Astrocyte (in vitro differentiated cells and primary cell): ENCODE measurements at regions not wholly inside any gene's neighbourhood (a gene's known extent, or its start where the extent isn't known, plus 50 kb on each side); places are given as distances from the start of the nearest gene placed in this dataset.

ENCODE experiments used
- DNase-seq: peaks from one replicate; pipeline ENCODE4 v3.0.0-alpha.2; 2010; ENCODE audit warnings: low read depth
- FAIRE-seq: peaks from 2 replicates; lab custom pipeline; 2011; peaks lifted over from hg19 to GRCh38; lab: Jason Lieb, UNC
- H2AFZ ChIP-seq: 2 replicates; pipeline ENCODE4 v1.6.0; 2012; ENCODE audit warnings: low read depth, low read length, inconsistent platforms
- H3K27ac ChIP-seq: 2 replicates; pipeline ENCODE4 v1.5.1; 2011; ENCODE audit warnings: low read depth, low read length, inconsistent platforms
- H3K27me3 ChIP-seq: 2 replicates; pipeline ENCODE4 v1.6.0; 2011; ENCODE audit warnings: low read length, inconsistent platforms; ENCODE audit not compliant: insufficient read depth
- H3K36me3 ChIP-seq: 2 replicates; pipeline ENCODE4 v1.5.1; 2011; ENCODE audit warnings: low read length, inconsistent platforms; ENCODE audit not compliant: insufficient read depth
- H3K4me1 ChIP-seq: 2 replicates; pipeline ENCODE4 v1.5.1; 2011; ENCODE audit warnings: low read length, inconsistent platforms; ENCODE audit not compliant: insufficient read depth
- H3K4me2 ChIP-seq: 2 replicates; pipeline ENCODE4 v1.6.0; 2012; ENCODE audit warnings: low read length, inconsistent platforms
- H3K4me3 ChIP-seq: 2 replicates; pipeline ENCODE4 v1.5.1; 2011; ENCODE audit warnings: low read depth, mild to moderate bottlenecking, low read length, inconsistent platforms; ENCODE audit not compliant: insufficient read depth
- H3K79me2 ChIP-seq: 2 replicates; pipeline ENCODE4 v1.6.0; 2012; ENCODE audit warnings: mild to moderate bottlenecking, low read length, inconsistent platforms; ENCODE audit not compliant: insufficient read depth
- H3K9ac ChIP-seq: 2 replicates; pipeline ENCODE4 v1.6.0; 2012; ENCODE audit warnings: mild to moderate bottlenecking, low read length, inconsistent platforms
- H3K9me3 ChIP-seq: 2 replicates; pipeline ENCODE4 v1.5.1; 2012; ENCODE audit warnings: low read depth, mild to moderate bottlenecking, low read length, inconsistent platforms; ENCODE audit not compliant: insufficient read depth
- H4K20me1 ChIP-seq: 2 replicates; pipeline ENCODE4 v1.6.0; 2012; ENCODE audit warnings: low read length, inconsistent platforms; ENCODE audit not compliant: insufficient read depth
- H3K27ac Mint-ChIP-seq: one replicate; pipeline ENCODE4 v1.8.0; 2021; ENCODE audit warnings: mild to moderate bottlenecking, mixed read lengths; ENCODE audit not compliant: unreplicated experiment
- H3K27me3 Mint-ChIP-seq: one replicate; pipeline ENCODE4 v1.8.0; 2021; ENCODE audit warnings: low read depth, mixed read lengths; ENCODE audit not compliant: unreplicated experiment
- H3K36me3 Mint-ChIP-seq: one replicate; pipeline ENCODE4 v1.8.0; 2021; ENCODE audit warnings: low read depth, mixed read lengths; ENCODE audit not compliant: unreplicated experiment
- H3K4me1 Mint-ChIP-seq: one replicate; pipeline ENCODE4 v1.8.0; 2021; ENCODE audit warnings: low read depth, mixed read lengths; ENCODE audit not compliant: unreplicated experiment
- H3K4me3 Mint-ChIP-seq: one replicate; pipeline ENCODE4 v1.8.0; 2021; ENCODE audit warnings: mild to moderate bottlenecking, moderate library complexity, mixed read lengths; ENCODE audit not compliant: unreplicated experiment
- H3K9me3 Mint-ChIP-seq: one replicate; pipeline ENCODE4 v1.8.0; 2021; ENCODE audit warnings: mild to moderate bottlenecking, mixed read lengths; ENCODE audit not compliant: unreplicated experiment
- CTCF ChIP-seq: IDR thresholded peaks from 2 replicates; pipeline ENCODE4 v1.5.1; 2011; ENCODE audit warnings: low read depth, mild to moderate bottlenecking, inconsistent platforms, low read length, moderate library complexity; ENCODE audit not compliant: insufficient read depth
- EZH2 ChIP-seq: IDR thresholded peaks from 2 replicates; pipeline ENCODE4 v1.6.1; 2012; ENCODE audit warnings: mild to moderate bottlenecking, low read length, inconsistent platforms; ENCODE audit not compliant: insufficient read depth

GRCh38 chr9:81250041-81250440 is 439.3 kb downstream of the TLE1 start:
- TF ChIP-seq EZH2 (no peak), CTCF (no peak)
- Histone ChIP-seq H3K4me1 (no peaks in the 10 kb centered on the region), H4K20me1 (no peaks in the 10 kb centered on the region), H3K27me3 (no peaks in the 10 kb centered on the region), H3K36me3 (no peaks in the 10 kb centered on the region), H3K9me3 (no peaks in the 10 kb centered on the region), H3K9ac (no peak overlapping the region), H3K4me2 (no peak overlapping the region), H2AFZ (no peak overlapping the region), H3K79me2 (no peaks in the 10 kb centered on the region), H3K4me3 (no peak overlapping the region), H3K27ac (no peak overlapping the region)
- Mint-ChIP-seq H3K4me3 (no peak overlapping the region), H3K27ac (no peak overlapping the region), H3K36me3 (no peaks in the 10 kb centered on the region), H3K27me3 (peaks cover 3% of the 10 kb centered on the region), H3K4me1 (peaks cover 7% of the 10 kb centered on the region), H3K9me3 (no peaks in the 10 kb centered on the region)
- FAIRE-seq = no peak
- no peak for DNase-seq

GRCh38 chr9:81245254-81245956 is 443.9 kb downstream of the TLE1 start:
- no peak for FAIRE-seq
- no peaks in the 10 kb centered on the region for H3K9me3 ChIP-seq
- H3K9ac ChIP-seq = no peak overlapping the region
- H3K4me2 ChIP-seq = no peak overlapping the region
- no peaks in the 10 kb centered on the region for H3K79me2 ChIP-seq
- H3K27me3 ChIP-seq = no peaks in the 10 kb centered on the region
- H3K9me3 Mint-ChIP-seq = no peaks in the 10 kb centered on the region
- peak; percentile 20 for DNase-seq
- H3K27ac Mint-ChIP-seq = peak overlapping the region; percentile 70
- H3K36me3 Mint-ChIP-seq = no peaks in the 10 kb centered on the region
- H3K4me1 Mint-ChIP-seq = peaks cover 11% of the 10 kb centered on the region
- H3K4me3 ChIP-seq = no peak overlapping the region
- no peaks in the 10 kb centered on the region for H3K36me3 ChIP-seq
- H3K4me1 ChIP-seq = no peaks in the 10 kb centered on the region
- H3K4me3 Mint-ChIP-seq = no peak overlapping the region
- TF ChIP-seq CTCF = no peak
- TF ChIP-seq EZH2 = no peak
- H2AFZ ChIP-seq = no peak overlapping the region
- no peak overlapping the region for H3K27ac ChIP-seq
- H4K20me1 ChIP-seq = no peaks in the 10 kb centered on the region
- H3K27me3 Mint-ChIP-seq = no peaks in the 10 kb centered on the region

- TF ChIP-seq EZH2 (no peak), CTCF (no peak)
These were observed 444.7 kb downstream of the TLE1 start for GRCh38 chr9:81244631-81245030.

More at GRCh38 chr9:81244631-81245030, 444.7 kb downstream of the TLE1 start:
- Mint-ChIP-seq H3K36me3 (no peaks in the 10 kb centered on the region), H3K27ac (no peak overlapping the region), H3K4me1 (peaks cover 11% of the 10 kb centered on the region), H3K27me3 (no peaks in the 10 kb centered on the region), H3K9me3 (no peaks in the 10 kb centered on the region), H3K4me3 (no peak overlapping the region)
- Histone ChIP-seq H3K36me3 (no peaks in the 10 kb centered on the region), H3K79me2 (no peaks in the 10 kb centered on the region), H3K9ac (no peak overlapping the region), H3K9me3 (no peaks in the 10 kb centered on the region), H3K4me2 (no peak overlapping the region), H2AFZ (no peak overlapping the region), H3K4me3 (no peak overlapping the region), H3K4me1 (no peaks in the 10 kb centered on the region), H4K20me1 (no peaks in the 10 kb centered on the region), H3K27me3 (no peaks in the 10 kb centered on the region), H3K27ac (no peak overlapping the region)
- no peak for FAIRE-seq
- DNase-seq = no peak
